ENCODE measurements at regions not wholly inside any gene's neighbourhood (a gene's known extent, or its start where the extent isn't known, plus 50 kb on each side); places are given as distances from the start of the nearest gene placed in this dataset.

GRCh38 chr6:56771929-56772607 is 129.4 kb upstream of the DST start:
- TF ChIP-seq CTCF (IDR thresholded peaks at IDR 0.05; ENCODE audit: borderline replicate concordance, insufficient read depth, low read depth, low read length): no peak
- H3K4me3 ChIP-seq (ENCODE audit: low read depth, low read length): no peak overlapping the region

GRCh38 chr6:56771189-56771588 is 128.5 kb upstream of the DST start:
- no peak for TF ChIP-seq CTCF (IDR thresholded peaks at IDR 0.05; ENCODE audit: borderline replicate concordance, insufficient read depth, low read depth, low read length)
- no peak overlapping the region for H3K4me3 ChIP-seq (ENCODE audit: low read depth, low read length)

- no peak for TF ChIP-seq CTCF (IDR thresholded peaks at IDR 0.05; ENCODE audit: borderline replicate concordance, insufficient read depth, low read depth, low read length)
- H3K4me3 ChIP-seq (ENCODE audit: low read depth, low read length): no peak overlapping the region
These were observed 127.4 kb upstream of the DST start for GRCh38 chr6:56770011-56770520.

- TF ChIP-seq CTCF (IDR thresholded peaks at IDR 0.05; ENCODE audit: borderline replicate concordance, insufficient read depth, low read depth, low read length): no peak
- H3K4me3 ChIP-seq (ENCODE audit: low read depth, low read length): no peak overlapping the region
These were observed 125.3 kb upstream of the DST start for GRCh38 chr6:56767892-56768531.

- H3K4me3 ChIP-seq (ENCODE audit: low read depth, low read length): no peak overlapping the region
These were observed 124.7 kb upstream of the DST start for GRCh38 chr6:56767435-56767834.

DNA sequence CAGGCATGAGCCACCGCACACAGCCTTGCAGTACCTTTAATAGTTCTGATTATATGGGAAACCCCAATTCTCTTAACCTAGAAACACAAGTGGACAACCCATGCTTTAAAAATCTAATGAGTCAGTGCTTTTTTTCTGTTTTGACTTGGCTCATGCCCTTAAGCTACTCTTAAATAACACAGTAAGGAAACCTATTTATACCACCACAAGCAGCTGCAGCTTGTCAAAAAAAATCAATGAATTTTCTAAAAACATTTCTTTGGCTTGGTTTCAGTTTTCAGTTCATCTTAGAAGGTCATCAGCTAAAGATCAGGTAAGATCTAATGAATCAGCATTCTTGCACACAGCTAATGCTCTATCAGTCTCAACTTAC is 124.1 kb upstream of the DST start:
- no peak for TF ChIP-seq CTCF (IDR thresholded peaks at IDR 0.05; ENCODE audit: borderline replicate concordance, insufficient read depth, low read depth, low read length)
- H3K4me3 ChIP-seq (ENCODE audit: low read depth, low read length): no peak overlapping the region

More at GRCh38 chr6:56767435-56767834, 124.7 kb upstream of the DST start:
- TF ChIP-seq CTCF (IDR thresholded peaks at IDR 0.05; ENCODE audit: borderline replicate concordance, insufficient read depth, low read depth, low read length): no peak

Data from GM12875 (cell line).